ENCODE measurements at regions not wholly inside any gene's neighbourhood (a gene's known extent, or its start where the extent isn't known, plus 50 kb on each side); places are given as distances from the start of the nearest gene placed in this dataset.
A peak's percentile ranks its signal among the peaks of the same experiment; 100 is the strongest.

GRCh38 chr3:115445559-115445958 lies 177.8 kb upstream of the GAP43 start:
- DNase-seq (ENCODE audit: low read depth in 3 of 3, low spot score in 2 of 3) = no peak

DNA sequence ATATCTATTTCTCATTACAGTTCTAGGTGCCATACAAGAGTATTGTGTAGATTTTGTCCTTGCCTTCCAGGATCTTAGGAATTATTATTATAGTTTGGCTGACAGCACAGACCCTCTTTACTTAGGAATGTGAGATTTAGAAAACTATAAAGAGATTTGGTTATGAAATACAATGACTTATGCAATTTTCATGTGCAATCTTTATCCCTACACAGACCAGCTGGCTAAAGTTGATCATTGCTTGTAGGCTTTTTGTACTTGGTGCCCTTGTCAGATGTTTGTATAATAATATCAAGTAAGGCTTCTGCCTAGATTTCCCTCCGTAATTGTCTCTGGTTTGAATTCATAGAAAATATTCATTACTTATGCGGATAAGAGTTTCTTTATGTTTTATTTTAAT lies 174.5 kb upstream of the GAP43 start:
- no peak for DNase-seq (ENCODE audit: low read depth in 3 of 3, low spot score in 2 of 3)

- no peak for DNase-seq (ENCODE audit: low read depth in 3 of 3, low spot score in 2 of 3)
These were observed 173.3 kb upstream of the GAP43 start for GRCh38 chr3:115450036-115450435.

- DNase-seq (ENCODE audit: low read depth in 3 of 3, low spot score in 2 of 3) = no peak
These were observed 159.3 kb upstream of the GAP43 start for GRCh38 chr3:115464036-115464435.

DNA sequence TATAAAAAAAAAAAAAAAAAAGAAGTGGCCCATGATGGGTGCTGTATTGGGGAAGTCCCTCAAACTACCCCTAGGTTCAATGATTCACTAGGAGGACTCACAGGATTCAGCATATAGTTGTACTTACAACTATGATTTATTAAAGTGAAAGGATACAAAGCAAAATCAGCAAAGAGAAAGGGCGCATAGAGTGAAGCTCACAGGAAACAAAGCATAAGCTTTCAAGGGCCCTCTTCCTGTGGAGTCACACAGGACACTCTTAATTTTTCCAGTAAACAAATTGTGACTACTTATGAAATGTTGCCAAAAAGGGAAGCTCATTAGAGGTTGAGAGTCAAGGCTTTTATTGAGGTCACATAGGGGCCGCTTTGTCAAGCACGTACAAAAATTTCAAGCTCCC lies 153.7 kb upstream of the GAP43 start:
- DNase-seq (ENCODE audit: low read depth in 3 of 3, low spot score in 2 of 3) = peak in 1 of 3 donors; percentile 1

GRCh38 chr3:115470254-115470653 lies 153.1 kb upstream of the GAP43 start:
- no peak for DNase-seq (ENCODE audit: low read depth in 3 of 3, low spot score in 2 of 3)

DNA sequence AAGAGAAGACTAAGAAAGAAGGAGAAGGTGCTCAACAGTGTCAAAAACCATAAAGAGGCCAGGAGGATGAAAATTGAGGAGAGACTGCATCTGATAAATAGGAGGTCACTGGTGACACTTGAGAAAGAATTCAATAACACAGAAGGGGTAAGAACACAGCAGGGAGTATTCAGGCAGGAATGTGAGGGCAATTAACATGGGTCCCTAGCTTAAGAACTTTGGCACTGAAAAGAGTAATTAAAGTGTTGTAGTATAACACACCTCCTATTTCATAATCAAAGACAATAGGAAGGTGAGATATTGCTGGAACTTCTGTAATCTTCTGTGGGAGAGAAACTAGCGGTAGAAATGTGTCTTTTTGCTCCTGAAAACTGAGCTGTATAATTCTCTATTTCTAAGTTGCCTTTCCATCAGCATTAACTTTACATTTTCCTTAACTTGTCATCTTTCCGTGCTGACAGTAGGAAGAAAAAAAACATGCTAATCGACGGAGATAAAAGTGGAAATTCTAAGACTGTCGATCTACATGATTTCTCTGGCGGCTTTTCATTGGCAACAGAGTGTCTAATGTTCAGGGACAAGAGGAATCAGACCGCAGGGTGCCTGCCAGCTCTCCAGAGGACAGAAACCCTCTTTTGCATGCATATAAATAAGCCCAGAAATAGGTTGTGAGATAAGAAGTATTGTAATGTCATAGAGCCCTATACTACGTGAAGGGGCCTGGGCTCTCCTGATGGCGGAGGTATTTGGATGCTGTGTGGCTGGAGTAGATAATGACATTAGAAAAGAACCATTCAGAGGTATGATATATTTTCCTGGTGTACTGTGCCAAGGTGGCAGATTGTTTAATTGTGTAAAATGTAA lies 147.9 kb upstream of the GAP43 start:
- DNase-seq (ENCODE audit: low read depth in 3 of 3, low spot score in 2 of 3) = no peak

- DNase-seq (ENCODE audit: low read depth in 3 of 3, low spot score in 2 of 3) = no peak
These were observed 146.8 kb upstream of the GAP43 start for GRCh38 chr3:115476472-115476871.

- DNase-seq (ENCODE audit: low read depth in 3 of 3, low spot score in 2 of 3) = no peak
These were observed 145.0 kb upstream of the GAP43 start for GRCh38 chr3:115478359-115478758.

DNA sequence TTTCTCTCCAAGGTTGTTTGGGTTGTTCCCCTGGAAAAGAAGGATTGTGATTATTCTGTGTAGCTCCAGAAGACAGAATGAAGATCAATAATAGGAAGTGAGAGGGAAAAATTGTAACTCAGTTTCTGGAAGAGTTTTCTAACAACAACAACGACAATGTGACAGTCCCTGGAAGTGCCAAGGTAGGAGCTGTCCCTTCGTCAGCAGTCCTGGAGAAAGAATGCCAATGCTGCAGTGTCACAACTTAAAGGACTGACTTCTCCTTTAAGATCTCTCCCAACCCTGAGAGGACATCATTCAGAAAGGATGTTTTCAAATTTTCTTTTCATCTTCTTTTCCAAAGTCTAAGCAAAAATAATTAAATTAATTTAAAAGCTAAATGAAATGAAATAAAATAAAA lies 136.4 kb upstream of the GAP43 start:
- DNase-seq (ENCODE audit: low read depth in 3 of 3, low spot score in 2 of 3) = no peak

DNA sequence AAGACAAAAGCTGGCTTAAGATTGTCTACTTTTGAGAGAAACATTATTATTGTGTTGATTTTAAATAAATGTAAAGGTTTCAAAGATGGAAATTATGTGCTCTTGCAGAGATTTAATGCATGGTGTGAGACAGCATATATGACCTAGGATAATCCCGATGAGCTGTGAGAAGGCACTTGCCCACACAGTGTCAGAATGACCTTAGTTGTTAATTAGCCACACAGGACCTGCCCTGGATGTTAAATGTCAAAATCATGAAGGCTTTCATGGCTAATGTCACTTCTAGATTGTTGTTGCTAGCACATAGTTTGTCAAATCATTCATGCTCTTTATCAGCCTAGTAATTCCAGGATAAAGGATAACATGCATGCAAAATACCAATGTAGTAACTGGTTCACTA lies 135.3 kb upstream of the GAP43 start:
- no peak for DNase-seq (ENCODE audit: low read depth in 3 of 3, low spot score in 2 of 3)

- DNase-seq (ENCODE audit: low read depth in 3 of 3, low spot score in 2 of 3) = no peak
These were observed 134.9 kb upstream of the GAP43 start for GRCh38 chr3:115488409-115488808.

GRCh38 chr3:115494826-115495225 lies 128.5 kb upstream of the GAP43 start:
- no peak for DNase-seq (ENCODE audit: low read depth in 3 of 3, low spot score in 2 of 3)

DNA sequence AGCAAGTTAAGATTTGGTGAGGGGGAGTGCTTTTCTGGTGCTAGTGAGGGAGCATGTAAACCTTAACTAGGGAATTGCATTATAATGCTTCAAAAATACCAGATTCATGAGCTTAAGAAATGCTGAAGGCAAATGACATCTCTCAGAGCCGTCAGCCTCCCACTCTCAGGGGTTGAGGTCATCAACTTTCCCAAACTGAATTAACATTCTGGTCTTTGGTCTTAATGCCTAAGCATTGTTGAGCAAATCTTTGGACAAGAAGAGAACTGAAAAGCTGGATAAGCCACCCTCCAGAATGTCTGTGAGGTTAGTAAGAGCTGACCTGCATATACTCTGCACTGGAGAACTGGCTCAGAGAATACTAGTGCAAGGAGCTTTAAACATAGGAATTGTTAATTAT lies 124.9 kb upstream of the GAP43 start:
- no peak for DNase-seq (ENCODE audit: low read depth in 3 of 3, low spot score in 2 of 3)

DNA sequence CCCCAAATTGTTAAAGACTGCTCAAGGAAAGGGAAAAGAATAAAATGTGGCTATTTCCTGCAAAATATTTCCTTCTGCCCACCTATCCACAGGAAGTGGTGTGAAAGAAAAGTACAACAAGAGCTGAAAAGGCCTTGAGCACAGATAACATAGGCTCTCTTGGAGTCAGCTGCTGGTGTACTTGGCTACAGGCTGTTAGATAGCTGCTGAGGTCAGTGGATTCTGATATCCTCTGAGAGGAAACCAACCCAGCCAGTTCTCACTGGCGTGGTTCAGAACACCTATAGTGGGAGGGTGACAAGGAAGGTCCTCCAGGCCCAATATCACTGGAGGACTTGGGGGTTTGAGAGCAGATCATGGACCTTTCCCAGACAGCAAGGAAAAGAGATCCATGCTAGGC lies 124.4 kb upstream of the GAP43 start:
- no peak for DNase-seq (ENCODE audit: low read depth in 3 of 3, low spot score in 2 of 3)

- DNase-seq (ENCODE audit: low read depth in 3 of 3, low spot score in 2 of 3) = no peak
These were observed 123.6 kb upstream of the GAP43 start for GRCh38 chr3:115499666-115500065.

- DNase-seq (ENCODE audit: low read depth in 3 of 3, low spot score in 2 of 3) = no peak
These were observed 122.5 kb upstream of the GAP43 start for GRCh38 chr3:115500795-115501194.

GRCh38 chr3:115502128-115502527 lies 121.2 kb upstream of the GAP43 start:
- DNase-seq (ENCODE audit: low read depth in 3 of 3, low spot score in 2 of 3) = no peak

DNA sequence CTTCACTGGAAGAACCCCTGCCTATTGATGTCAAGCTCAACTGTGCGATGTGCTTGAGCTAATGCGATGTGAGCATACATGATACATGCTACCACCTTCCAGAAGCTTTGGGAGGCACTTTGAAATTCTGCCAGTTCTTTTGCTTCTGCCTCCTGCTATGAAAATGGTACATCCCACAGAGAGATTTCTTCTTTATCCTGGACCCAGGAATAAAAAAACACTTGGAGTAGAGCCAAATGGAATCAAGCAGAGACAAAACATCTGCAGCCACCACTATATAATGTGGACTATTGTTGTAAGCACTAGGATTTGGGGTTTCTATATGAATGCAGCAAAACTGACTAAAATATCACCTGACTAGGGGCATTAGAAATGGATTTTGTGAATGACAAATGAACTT lies 119.9 kb upstream of the GAP43 start:
- peak in 1 of 3 donors; percentile 23 for DNase-seq (ENCODE audit: low read depth in 3 of 3, low spot score in 2 of 3)

GRCh38 chr3:115508562-115508961 lies 114.7 kb upstream of the GAP43 start:
- no peak for DNase-seq (ENCODE audit: low read depth in 3 of 3, low spot score in 2 of 3)

GRCh38 chr3:115512565-115513415 lies 110.5 kb upstream of the GAP43 start:
- peak; percentile 23 to 36 (median 33) for DNase-seq (ENCODE audit: low read depth in 3 of 3, low spot score in 2 of 3)

GRCh38 chr3:115513416-115513800 lies 109.9 kb upstream of the GAP43 start:
- peak in 1 of 3 donors; percentile 19 for DNase-seq (ENCODE audit: low read depth in 3 of 3, low spot score in 2 of 3)

All from right renal cortex interstitium (tissue), 3 donors.